GM12878 (cell line): ENCODE measurements at regions not wholly inside any gene's neighbourhood (a gene's known extent, or its start where the extent isn't known, plus 50 kb on each side); places are given as distances from the start of the nearest gene placed in this dataset.

Experiments used
- BHLHE40 ChIP-seq, 2 experiments: fragments of 450-650 bp in 1 of 2; IDR thresholded peaks; 2 replicates each; pipeline ENCODE4 v1.6.1; 2011 to 2017; ENCODE audit warnings: low read depth in 2 of 2, borderline replicate concordance in 1 of 2, improper control_type of control experiment in 1 of 2, low read length in 1 of 2, mild to moderate bottlenecking in 1 of 2
- EGR1 ChIP-seq, 2 experiments: IDR thresholded peaks; 1 replicate in 1 of 2; 2 replicates in 1 of 2; pipeline ENCODE4 v1.6.1; 2011 to 2012; ENCODE audit warnings: low read depth in 2 of 2, low read length in 2 of 2, borderline replicate concordance in 1 of 2, mild to moderate bottlenecking in 1 of 2, moderate library complexity in 1 of 2
- EP300 ChIP-seq, 2 experiments: fragments of 150-350 bp in 1 of 2; IDR thresholded peaks; 2 replicates each; pipeline ENCODE4 v1.6.1; 2011 to 2012; ENCODE audit warnings: low read depth in 2 of 2, low read length in 2 of 2, borderline replicate concordance in 1 of 2, improper control_type of control experiment in 1 of 2, inconsistent platforms in 1 of 2; ENCODE audit not compliant: control insufficient read depth in 1 of 2
- EZH2 ChIP-seq: IDR thresholded peaks from 2 replicates; pipeline ENCODE4 v1.6.1; 2012; ENCODE audit warnings: low read depth, mild to moderate bottlenecking, control low read depth, inconsistent platforms, low read length, borderline replicate concordance; ENCODE audit not compliant: control insufficient read depth
- MXI1 ChIP-seq: fragments of 150-350 bp; IDR thresholded peaks from 2 replicates; pipeline ENCODE4 v1.6.1; 2011; ENCODE audit warnings: low read depth, mild to moderate bottlenecking, inconsistent platforms, low read length, improper control_type of control experiment
- POLR2A ChIP-seq: IDR thresholded peaks from 2 replicates; pipeline ENCODE4 v1.6.1; 2011; ENCODE audit warnings: low read depth, mild to moderate bottlenecking, low read length
- POLR2AphosphoS5 ChIP-seq: IDR thresholded peaks from 2 replicates; pipeline ENCODE4 v1.6.1; 2011; ENCODE audit warnings: mild to moderate bottlenecking, low read length, inconsistent platforms
- TF ChIP-seq, protein P1 (sequence below), 3 experiments: IDR thresholded peaks in 2 of 3; conservative IDR thresholded peaks in 1 of 3; 2 replicates each; pipeline ENCODE4 v1.5.1; 2011; ENCODE audit warnings: low read depth in 3 of 3, low read length in 3 of 3, mild to moderate bottlenecking in 3 of 3, control low read depth in 2 of 3, moderate library complexity in 2 of 3, inconsistent platforms in 1 of 3, mixed read lengths in 1 of 3; ENCODE audit not compliant: control insufficient read depth in 2 of 3, insufficient read depth in 1 of 3; ENCODE audit errors: extremely low read depth in 1 of 3
- TF ChIP-seq, protein P2 (sequence below): IDR thresholded peaks from 2 replicates; pipeline ENCODE4 v1.6.1; 2012; ENCODE audit warnings: low read length, inconsistent platforms
- TF ChIP-seq, protein P3 (sequence below): fragments of 450-650 bp; IDR thresholded peaks from 2 replicates; pipeline ENCODE4 v1.6.1; 2017; ENCODE audit warnings: mild to moderate bottlenecking, moderate library complexity
- TF ChIP-seq, protein P4 (sequence below): IDR thresholded peaks from 2 replicates; pipeline ENCODE4 v1.6.1; 2011; ENCODE audit warnings: mild to moderate bottlenecking, low read depth, low read length, moderate library complexity; ENCODE audit not compliant: insufficient replicate concordance
- TF ChIP-seq, protein P5 (sequence below): fragments of 450-650 bp; IDR thresholded peaks from 2 replicates; pipeline ENCODE4 v1.6.1; 2016; ENCODE audit warnings: mild to moderate bottlenecking

DNA sequence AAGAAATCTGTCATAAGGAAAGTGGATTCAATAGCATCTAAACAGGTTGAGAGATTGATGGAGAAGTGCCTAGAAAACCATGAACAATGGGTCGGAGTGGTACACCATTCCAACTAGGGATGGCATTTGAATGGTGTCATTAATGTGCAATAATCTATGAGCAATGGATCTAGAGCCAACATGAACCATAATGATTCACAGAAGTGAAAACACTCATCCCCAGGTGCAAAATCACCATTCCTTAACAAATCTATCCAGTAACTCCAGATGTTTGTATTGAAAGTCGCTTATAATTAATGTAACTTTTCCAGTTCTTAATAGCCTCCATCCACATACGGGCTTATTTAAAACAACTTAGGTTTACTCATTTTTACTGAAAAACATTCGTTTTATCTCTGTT, 201.3 kb upstream of the ADGRL4 start:
- TF ChIP-seq POLR2AphosphoS5 (no peak), EP300 (IDR thresholded peaks at IDR 0.05; ENCODE audit: borderline replicate concordance in 1 of 2, control insufficient read depth in 1 of 2, low read depth in 2 of 2, low read length in 2 of 2) (no peak), MXI1 (no peak), EZH2 (no peak), EGR1 (IDR thresholded peaks at IDR 0.05; ENCODE audit: borderline replicate concordance in 1 of 2, low read depth in 2 of 2, low read length in 2 of 2) (no peak), POLR2A (no peak), BHLHE40 (IDR thresholded peaks at IDR 0.05; ENCODE audit: borderline replicate concordance in 1 of 2, low read depth in 2 of 2, low read length in 1 of 2) (no peak)
- TF ChIP-seq, protein P1, sequence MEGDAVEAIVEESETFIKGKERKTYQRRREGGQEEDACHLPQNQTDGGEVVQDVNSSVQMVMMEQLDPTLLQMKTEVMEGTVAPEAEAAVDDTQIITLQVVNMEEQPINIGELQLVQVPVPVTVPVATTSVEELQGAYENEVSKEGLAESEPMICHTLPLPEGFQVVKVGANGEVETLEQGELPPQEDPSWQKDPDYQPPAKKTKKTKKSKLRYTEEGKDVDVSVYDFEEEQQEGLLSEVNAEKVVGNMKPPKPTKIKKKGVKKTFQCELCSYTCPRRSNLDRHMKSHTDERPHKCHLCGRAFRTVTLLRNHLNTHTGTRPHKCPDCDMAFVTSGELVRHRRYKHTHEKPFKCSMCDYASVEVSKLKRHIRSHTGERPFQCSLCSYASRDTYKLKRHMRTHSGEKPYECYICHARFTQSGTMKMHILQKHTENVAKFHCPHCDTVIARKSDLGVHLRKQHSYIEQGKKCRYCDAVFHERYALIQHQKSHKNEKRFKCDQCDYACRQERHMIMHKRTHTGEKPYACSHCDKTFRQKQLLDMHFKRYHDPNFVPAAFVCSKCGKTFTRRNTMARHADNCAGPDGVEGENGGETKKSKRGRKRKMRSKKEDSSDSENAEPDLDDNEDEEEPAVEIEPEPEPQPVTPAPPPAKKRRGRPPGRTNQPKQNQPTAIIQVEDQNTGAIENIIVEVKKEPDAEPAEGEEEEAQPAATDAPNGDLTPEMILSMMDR (IDR thresholded peaks at IDR 0.05 in 2 of 3, conservative IDR thresholded peaks at IDR 0.05 in 1 of 3; ENCODE audit: control insufficient read depth in 2 of 3, extremely low read depth in 1 of 3, insufficient read depth in 1 of 3, low read depth in 3 of 3, low read length in 3 of 3), result no peak
- TF ChIP-seq, protein P2, sequence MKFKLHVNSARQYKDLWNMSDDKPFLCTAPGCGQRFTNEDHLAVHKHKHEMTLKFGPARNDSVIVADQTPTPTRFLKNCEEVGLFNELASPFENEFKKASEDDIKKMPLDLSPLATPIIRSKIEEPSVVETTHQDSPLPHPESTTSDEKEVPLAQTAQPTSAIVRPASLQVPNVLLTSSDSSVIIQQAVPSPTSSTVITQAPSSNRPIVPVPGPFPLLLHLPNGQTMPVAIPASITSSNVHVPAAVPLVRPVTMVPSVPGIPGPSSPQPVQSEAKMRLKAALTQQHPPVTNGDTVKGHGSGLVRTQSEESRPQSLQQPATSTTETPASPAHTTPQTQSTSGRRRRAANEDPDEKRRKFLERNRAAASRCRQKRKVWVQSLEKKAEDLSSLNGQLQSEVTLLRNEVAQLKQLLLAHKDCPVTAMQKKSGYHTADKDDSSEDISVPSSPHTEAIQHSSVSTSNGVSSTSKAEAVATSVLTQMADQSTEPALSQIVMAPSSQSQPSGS, result no peak
- TF ChIP-seq, protein P3, sequence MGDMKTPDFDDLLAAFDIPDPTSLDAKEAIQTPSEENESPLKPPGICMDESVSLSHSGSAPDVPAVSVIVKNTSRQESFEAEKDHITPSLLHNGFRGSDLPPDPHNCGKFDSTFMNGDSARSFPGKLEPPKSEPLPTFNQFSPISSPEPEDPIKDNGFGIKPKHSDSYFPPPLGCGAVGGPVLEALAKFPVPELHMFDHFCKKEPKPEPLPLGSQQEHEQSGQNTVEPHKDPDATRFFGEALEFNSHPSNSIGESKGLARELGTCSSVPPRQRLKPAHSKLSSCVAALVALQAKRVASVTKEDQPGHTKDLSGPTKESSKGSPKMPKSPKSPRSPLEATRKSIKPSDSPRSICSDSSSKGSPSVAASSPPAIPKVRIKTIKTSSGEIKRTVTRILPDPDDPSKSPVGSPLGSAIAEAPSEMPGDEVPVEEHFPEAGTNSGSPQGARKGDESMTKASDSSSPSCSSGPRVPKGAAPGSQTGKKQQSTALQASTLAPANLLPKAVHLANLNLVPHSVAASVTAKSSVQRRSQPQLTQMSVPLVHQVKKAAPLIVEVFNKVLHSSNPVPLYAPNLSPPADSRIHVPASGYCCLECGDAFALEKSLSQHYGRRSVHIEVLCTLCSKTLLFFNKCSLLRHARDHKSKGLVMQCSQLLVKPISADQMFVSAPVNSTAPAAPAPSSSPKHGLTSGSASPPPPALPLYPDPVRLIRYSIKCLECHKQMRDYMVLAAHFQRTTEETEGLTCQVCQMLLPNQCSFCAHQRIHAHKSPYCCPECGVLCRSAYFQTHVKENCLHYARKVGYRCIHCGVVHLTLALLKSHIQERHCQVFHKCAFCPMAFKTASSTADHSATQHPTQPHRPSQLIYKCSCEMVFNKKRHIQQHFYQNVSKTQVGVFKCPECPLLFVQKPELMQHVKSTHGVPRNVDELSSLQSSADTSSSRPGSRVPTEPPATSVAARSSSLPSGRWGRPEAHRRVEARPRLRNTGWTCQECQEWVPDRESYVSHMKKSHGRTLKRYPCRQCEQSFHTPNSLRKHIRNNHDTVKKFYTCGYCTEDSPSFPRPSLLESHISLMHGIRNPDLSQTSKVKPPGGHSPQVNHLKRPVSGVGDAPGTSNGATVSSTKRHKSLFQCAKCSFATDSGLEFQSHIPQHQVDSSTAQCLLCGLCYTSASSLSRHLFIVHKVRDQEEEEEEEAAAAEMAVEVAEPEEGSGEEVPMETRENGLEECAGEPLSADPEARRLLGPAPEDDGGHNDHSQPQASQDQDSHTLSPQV, result no peak
- TF ChIP-seq, protein P4, sequence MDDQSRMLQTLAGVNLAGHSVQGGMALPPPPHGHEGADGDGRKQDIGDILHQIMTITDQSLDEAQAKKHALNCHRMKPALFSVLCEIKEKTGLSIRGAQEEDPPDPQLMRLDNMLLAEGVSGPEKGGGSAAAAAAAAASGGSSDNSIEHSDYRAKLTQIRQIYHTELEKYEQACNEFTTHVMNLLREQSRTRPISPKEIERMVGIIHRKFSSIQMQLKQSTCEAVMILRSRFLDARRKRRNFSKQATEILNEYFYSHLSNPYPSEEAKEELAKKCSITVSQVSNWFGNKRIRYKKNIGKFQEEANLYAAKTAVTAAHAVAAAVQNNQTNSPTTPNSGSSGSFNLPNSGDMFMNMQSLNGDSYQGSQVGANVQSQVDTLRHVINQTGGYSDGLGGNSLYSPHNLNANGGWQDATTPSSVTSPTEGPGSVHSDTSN, result no peak
- TF ChIP-seq, protein P5, sequence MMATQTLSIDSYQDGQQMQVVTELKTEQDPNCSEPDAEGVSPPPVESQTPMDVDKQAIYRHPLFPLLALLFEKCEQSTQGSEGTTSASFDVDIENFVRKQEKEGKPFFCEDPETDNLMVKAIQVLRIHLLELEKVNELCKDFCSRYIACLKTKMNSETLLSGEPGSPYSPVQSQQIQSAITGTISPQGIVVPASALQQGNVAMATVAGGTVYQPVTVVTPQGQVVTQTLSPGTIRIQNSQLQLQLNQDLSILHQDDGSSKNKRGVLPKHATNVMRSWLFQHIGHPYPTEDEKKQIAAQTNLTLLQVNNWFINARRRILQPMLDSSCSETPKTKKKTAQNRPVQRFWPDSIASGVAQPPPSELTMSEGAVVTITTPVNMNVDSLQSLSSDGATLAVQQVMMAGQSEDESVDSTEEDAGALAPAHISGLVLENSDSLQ, result no peak
